ENCODE measurements at regions not wholly inside any gene's neighbourhood (a gene's known extent, or its start where the extent isn't known, plus 50 kb on each side); places are given as distances from the start of the nearest gene placed in this dataset.

DNA sequence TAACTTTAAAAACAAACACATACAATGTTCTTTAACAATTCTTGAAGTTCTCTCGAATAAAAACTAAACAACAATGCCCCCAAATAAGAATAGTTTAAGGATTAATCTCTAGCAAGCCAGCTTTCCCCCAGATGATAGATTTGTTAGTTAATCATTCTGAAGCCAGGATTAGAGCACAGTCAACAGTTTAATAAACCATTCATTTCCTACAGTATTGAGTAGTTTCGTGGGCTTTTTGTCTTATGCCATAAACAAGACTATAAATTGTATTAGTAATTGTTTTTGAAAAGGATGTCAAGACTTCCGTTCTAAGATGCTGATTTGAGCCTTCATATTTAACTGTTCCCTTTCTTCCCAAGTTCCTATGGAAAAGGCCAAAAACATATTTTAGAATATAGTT, 136.6 kb downstream of the PIK3R1 start:
- TF ChIP-seq, protein P1, sequence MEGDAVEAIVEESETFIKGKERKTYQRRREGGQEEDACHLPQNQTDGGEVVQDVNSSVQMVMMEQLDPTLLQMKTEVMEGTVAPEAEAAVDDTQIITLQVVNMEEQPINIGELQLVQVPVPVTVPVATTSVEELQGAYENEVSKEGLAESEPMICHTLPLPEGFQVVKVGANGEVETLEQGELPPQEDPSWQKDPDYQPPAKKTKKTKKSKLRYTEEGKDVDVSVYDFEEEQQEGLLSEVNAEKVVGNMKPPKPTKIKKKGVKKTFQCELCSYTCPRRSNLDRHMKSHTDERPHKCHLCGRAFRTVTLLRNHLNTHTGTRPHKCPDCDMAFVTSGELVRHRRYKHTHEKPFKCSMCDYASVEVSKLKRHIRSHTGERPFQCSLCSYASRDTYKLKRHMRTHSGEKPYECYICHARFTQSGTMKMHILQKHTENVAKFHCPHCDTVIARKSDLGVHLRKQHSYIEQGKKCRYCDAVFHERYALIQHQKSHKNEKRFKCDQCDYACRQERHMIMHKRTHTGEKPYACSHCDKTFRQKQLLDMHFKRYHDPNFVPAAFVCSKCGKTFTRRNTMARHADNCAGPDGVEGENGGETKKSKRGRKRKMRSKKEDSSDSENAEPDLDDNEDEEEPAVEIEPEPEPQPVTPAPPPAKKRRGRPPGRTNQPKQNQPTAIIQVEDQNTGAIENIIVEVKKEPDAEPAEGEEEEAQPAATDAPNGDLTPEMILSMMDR (IDR thresholded peaks at IDR 0.05), result no peak
- no peak for TF ChIP-seq POLR2A (IDR thresholded peaks at IDR 0.05)
- no peak for TF ChIP-seq EP300 (IDR thresholded peaks at IDR 0.05)
- H3K27ac ChIP-seq, result no peak overlapping the region
- H3K4me1 ChIP-seq (ENCODE audit: insufficient read depth), result no peaks in the 10 kb centered on the region
- 50 to 73% (median 55%) methylated on average over 3 of the region's 3 CpGs for WGBS, 3 donors
- no peak for DNase-seq
- H3K4me3 ChIP-seq, result no peak overlapping the region
- no peaks in the 10 kb centered on the region for H3K27me3 ChIP-seq
- intact Hi-C loops (cut with DNase I), result no loop called here
- H3K9me3 ChIP-seq, result no peaks in the 10 kb centered on the region
- no peaks in the 10 kb centered on the region for H3K36me3 ChIP-seq

DNA sequence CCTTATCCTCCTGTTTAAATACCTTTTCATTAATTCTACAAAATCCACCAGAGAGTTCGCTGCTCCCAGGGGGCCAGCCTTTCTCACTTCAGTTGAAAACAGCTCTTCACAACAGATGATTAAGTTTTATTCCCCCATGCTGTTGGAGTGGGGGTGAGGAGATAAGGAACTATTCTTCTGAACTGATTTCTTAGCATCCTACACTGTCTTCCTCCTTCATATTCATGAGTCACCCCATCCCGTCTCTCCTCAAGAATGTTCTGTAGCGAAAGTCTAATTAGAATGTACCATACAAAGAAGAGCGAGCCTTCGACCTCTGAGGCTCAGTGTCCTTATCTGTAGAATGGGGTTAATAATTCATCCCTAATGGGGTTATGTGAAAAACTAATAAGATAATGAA, 138.0 kb downstream of the PIK3R1 start:
- H3K36me3 ChIP-seq, result no peaks in the 10 kb centered on the region
- no peak overlapping the region for H3K4me3 ChIP-seq
- no peaks in the 10 kb centered on the region for H3K27me3 ChIP-seq
- no peak overlapping the region for H3K27ac ChIP-seq
- no peaks in the 10 kb centered on the region for H3K4me1 ChIP-seq (ENCODE audit: insufficient read depth)
- intact Hi-C loops (cut with DNase I), result no loop called here
- TF ChIP-seq EP300 (IDR thresholded peaks at IDR 0.05) (no peak), POLR2A (IDR thresholded peaks at IDR 0.05) (no peak)
- TF ChIP-seq, protein P1 (IDR thresholded peaks at IDR 0.05), result no peak
- WGBS, 3 donors, result 52 to 69% (median 55%) methylated on average over 5 of the region's 5 CpGs
- DNase-seq, result no peak
- H3K9me3 ChIP-seq, result no peaks in the 10 kb centered on the region

DNA sequence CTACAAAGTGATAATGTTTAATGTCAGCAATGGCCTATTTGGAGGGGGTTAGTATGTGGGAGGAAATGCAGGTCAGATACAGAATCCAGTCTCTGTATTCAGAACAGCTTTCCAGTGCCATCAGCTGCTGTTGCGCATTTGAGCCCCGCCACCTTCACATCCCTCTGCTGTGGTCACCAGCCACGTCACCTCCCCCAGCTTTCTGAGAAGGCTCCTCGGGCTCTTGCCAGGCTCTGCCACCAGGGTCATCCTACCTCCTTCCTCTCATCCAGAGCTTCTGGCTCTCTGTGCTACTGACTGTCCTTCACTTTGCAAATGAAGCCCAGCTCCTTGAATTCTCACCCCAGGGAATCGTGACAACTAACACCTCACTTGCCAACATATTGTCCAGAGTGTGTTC, 138.8 kb downstream of the PIK3R1 start:
- Histone ChIP-seq H3K9me3 (no peaks in the 10 kb centered on the region), H3K27ac (no peak overlapping the region), H3K4me3 (no peak overlapping the region), H3K27me3 (no peaks in the 10 kb centered on the region), H3K4me1 (ENCODE audit: insufficient read depth) (no peaks in the 10 kb centered on the region), H3K36me3 (no peaks in the 10 kb centered on the region)
- DNase-seq, result no peak
- 72 to 75% (median 73%) methylated on average over 5 of the region's 5 CpGs for WGBS, 3 donors
- intact Hi-C loops (cut with DNase I), result no loop called here
- TF ChIP-seq, protein P1 (IDR thresholded peaks at IDR 0.05), result no peak
- TF ChIP-seq EP300 (IDR thresholded peaks at IDR 0.05) (no peak), POLR2A (IDR thresholded peaks at IDR 0.05) (no peak)

DNA sequence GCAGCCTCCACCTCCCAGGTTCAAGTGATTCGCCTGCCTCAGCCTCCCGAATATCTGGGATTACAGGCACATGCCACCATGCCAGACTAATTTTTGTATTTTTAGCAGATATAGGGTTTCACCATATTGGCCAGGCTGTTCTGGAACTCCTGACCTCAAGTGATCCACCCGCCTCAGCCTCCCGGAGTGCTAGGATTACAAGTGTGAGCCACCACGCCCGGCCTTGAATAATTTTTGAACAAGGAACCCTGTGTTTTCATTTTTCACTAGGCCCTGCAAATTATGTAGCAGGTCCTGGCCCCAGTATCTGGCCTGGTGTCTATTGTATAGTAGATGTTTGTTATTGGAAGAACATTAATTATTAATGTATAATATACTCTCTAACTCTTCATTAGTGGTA, 140.7 kb downstream of the PIK3R1 start:
- Histone ChIP-seq H3K27ac (no peak overlapping the region), H3K4me1 (ENCODE audit: insufficient read depth) (no peaks in the 10 kb centered on the region), H3K9me3 (no peaks in the 10 kb centered on the region), H3K4me3 (no peak overlapping the region), H3K36me3 (no peaks in the 10 kb centered on the region), H3K27me3 (no peaks in the 10 kb centered on the region)
- intact Hi-C loops (cut with DNase I), result no loop called here
- no peak for DNase-seq
- WGBS, 3 donors, result 94 to 97% (median 97%) methylated on average over 6 of the region's 6 CpGs
- TF ChIP-seq POLR2A (IDR thresholded peaks at IDR 0.05), result no peak
- TF ChIP-seq, protein P1 (IDR thresholded peaks at IDR 0.05), result no peak
- TF ChIP-seq EP300 (IDR thresholded peaks at IDR 0.05), result no peak

DNA sequence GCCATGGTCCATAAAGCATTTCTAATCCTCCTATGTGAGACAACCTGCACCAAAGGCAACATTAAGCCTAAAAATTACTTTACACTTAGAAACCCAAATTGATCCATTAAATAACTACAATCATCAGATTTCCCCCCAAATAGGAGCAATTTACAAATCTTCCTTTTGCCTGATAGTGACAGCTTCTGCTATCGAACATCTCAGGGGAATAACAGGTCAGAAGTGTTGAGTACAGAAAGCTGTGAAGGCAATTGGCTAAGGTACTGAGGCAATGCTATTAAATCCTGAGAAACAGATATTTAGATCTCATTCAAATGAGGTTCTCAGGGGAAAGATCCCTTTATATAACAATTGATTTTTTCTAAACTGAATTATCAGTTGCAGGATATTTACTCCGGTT, 141.1 kb downstream of the PIK3R1 start:
- Histone ChIP-seq H3K36me3 (no peaks in the 10 kb centered on the region), H3K9me3 (no peaks in the 10 kb centered on the region), H3K4me1 (ENCODE audit: insufficient read depth) (no peaks in the 10 kb centered on the region), H3K4me3 (no peak overlapping the region), H3K27me3 (no peaks in the 10 kb centered on the region), H3K27ac (no peak overlapping the region)
- intact Hi-C loops (cut with DNase I), result no loop called here
- 94 to 96% (median 94%) methylated on average over 2 of the region's 2 CpGs for WGBS, 3 donors
- no peak for DNase-seq
- TF ChIP-seq, protein P1 (IDR thresholded peaks at IDR 0.05), result no peak
- TF ChIP-seq POLR2A (IDR thresholded peaks at IDR 0.05), result no peak
- no peak for TF ChIP-seq EP300 (IDR thresholded peaks at IDR 0.05)

Measured in ovary (tissue), 7 donors.